NOMO-1 (cell line): ENCODE measurements at regions not wholly inside any gene's neighbourhood (a gene's known extent, or its start where the extent isn't known, plus 50 kb on each side); places are given as distances from the start of the nearest gene placed in this dataset.
"Not testable (repeated sequence)": the region's sequence is repeated elsewhere in the genome, so short reads cannot be mapped to it uniquely, and the experiment has no call there.

Experiments used
- DNase-seq, 2 experiments: peaks; one replicate each; lab custom pipeline; 2025; ENCODE audit not compliant: unreplicated experiment in 2 of 2; lab: John Stamatoyannopoulos, UW

- DNase-seq, result not testable (repeated sequence)
Measured at GRCh38 chr11:96588793-96589192, 199.0 kb downstream of the JRKL start.

- no peak for DNase-seq
Measured at GRCh38 chr11:96595011-96595410, 205.2 kb downstream of the JRKL start.

- DNase-seq, result no peak
Measured at GRCh38 chr11:96607864-96608558, 218.2 kb downstream of the JRKL start.

- no peak for DNase-seq
Measured at GRCh38 chr11:96614101-96614500, 224.3 kb downstream of the JRKL start.

GRCh38 chr11:96614846-96615245 lies 225.0 kb downstream of the JRKL start:
- no peak for DNase-seq

- DNase-seq, result no peak
Measured at GRCh38 chr11:96620464-96621044, 230.7 kb downstream of the JRKL start.

GRCh38 chr11:96621161-96621560 lies 231.3 kb downstream of the JRKL start:
- DNase-seq, result no peak

GRCh38 chr11:96622026-96622634 lies 232.3 kb downstream of the JRKL start:
- DNase-seq, result no peak

GRCh38 chr11:96624126-96624525 lies 234.3 kb downstream of the JRKL start:
- DNase-seq, result no peak

- no peak for DNase-seq
Measured at GRCh38 chr11:96627376-96627775, 237.6 kb downstream of the JRKL start.

- no peak for DNase-seq
Measured at GRCh38 chr11:96635655-96636054, 245.8 kb downstream of the JRKL start.

- no peak for DNase-seq
Measured at GRCh38 chr11:96641261-96641660, 251.4 kb downstream of the JRKL start.

GRCh38 chr11:96642583-96642982 lies 252.8 kb downstream of the JRKL start:
- DNase-seq, result no peak

- no peak for DNase-seq
Measured at GRCh38 chr11:96643173-96643572, 253.4 kb downstream of the JRKL start.

- no peak for DNase-seq
Measured at GRCh38 chr11:96647621-96648020, 257.8 kb downstream of the JRKL start.

- no peak for DNase-seq
Measured at GRCh38 chr11:96648991-96649390, 259.2 kb downstream of the JRKL start.

- DNase-seq, result no peak
Measured at GRCh38 chr11:96652516-96652915, 262.7 kb downstream of the JRKL start.

GRCh38 chr11:96655474-96655873 lies 265.7 kb downstream of the JRKL start:
- no peak for DNase-seq

GRCh38 chr11:96658436-96658835 lies 268.6 kb downstream of the JRKL start:
- no peak for DNase-seq

- DNase-seq, result no peak
Measured at GRCh38 chr11:96664110-96664509, 274.3 kb downstream of the JRKL start.

- no peak for DNase-seq
Measured at GRCh38 chr11:96680211-96681018, 290.6 kb downstream of the JRKL start.
